ENCODE measurements at regions not wholly inside any gene's neighbourhood (a gene's known extent, or its start where the extent isn't known, plus 50 kb on each side); places are given as distances from the start of the nearest gene placed in this dataset.

DNA sequence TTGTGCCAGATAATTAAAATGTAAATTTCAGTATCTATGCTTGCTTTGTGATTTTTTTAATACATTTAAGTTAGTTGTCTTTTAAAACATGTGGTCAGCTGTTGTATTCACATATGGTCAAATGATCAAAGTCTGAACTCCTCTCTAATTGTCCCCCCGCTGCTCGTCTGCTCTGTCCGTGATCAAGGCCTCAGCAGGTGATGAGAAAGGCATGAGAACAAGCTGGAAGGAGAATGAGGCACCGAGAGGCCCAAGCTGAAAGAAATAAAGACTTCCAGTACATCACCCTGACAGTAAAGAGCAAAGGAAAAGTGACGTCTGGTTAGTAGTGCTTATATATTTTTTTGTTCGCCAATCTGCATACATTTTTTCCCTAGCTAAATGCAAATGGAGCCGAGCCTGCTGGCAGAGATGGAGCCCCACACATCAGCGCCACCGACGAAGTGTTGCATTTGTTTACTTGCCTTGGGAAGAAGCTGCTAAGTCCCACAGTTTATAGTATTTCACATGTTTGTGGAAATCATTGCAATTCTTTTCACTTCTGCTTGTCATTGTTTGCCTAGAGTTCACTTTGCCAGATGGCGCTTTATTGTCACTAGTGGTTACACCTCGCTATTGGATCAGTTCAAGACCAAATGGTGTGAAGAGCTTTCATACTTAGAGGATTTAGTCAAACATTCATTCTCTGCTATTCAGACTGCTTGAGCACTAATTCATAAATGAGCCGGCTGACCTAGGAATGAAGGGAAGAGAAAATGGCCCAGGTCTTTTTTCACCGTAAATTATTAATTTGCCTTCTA lies 181.5 kb downstream of the ZIC3 start:
- Histone ChIP-seq H3K4me3 (no peak overlapping the region), H3K27ac (no peak overlapping the region), H3K9me3 (no peaks in the 10 kb centered on the region), H3K4me2 (no peak overlapping the region), H3K4me1 (no peaks in the 10 kb centered on the region)
- no peak for TF ChIP-seq RFX5 (IDR thresholded peaks at IDR 0.05)
- TF ChIP-seq ZC3H11A (IDR thresholded peaks at IDR 0.05) = no peak
- TF ChIP-seq BHLHE40 (IDR thresholded peaks at IDR 0.05; ENCODE audit: low read depth, low read length) = no peak
- TF ChIP-seq GATA3 (IDR thresholded peaks at IDR 0.05; ENCODE audit: borderline replicate concordance) = no peak
- no peak for TF ChIP-seq ESRRA (IDR thresholded peaks at IDR 0.05; ENCODE audit: borderline replicate concordance, low read length)
- no peak for TF ChIP-seq FOXS1 (CRISPR knock-in tag; IDR thresholded peaks at IDR 0.05)
- TF ChIP-seq CBX8 (IDR thresholded peaks at IDR 0.05) = no peak
- no peak for TF ChIP-seq HDAC2 (IDR thresholded peaks at IDR 0.05)
- TF ChIP-seq, protein P1, sequence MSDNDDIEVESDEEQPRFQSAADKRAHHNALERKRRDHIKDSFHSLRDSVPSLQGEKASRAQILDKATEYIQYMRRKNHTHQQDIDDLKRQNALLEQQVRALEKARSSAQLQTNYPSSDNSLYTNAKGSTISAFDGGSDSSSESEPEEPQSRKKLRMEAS (IDR thresholded peaks at IDR 0.05) = no peak
- no peak for FAIRE-seq
- DNase-seq (ENCODE audit: low read depth in 1 of 2, low spot score in 1 of 2) = no peak
- 33% methylated on average over 14 of the region's 14 CpGs for WGBS (ENCODE audit: missing lambda C conversion rate)
- no peak for ATAC-seq
- ChIA-PET CTCF (no interaction called here), POLR2A (no interaction called here)

DNA sequence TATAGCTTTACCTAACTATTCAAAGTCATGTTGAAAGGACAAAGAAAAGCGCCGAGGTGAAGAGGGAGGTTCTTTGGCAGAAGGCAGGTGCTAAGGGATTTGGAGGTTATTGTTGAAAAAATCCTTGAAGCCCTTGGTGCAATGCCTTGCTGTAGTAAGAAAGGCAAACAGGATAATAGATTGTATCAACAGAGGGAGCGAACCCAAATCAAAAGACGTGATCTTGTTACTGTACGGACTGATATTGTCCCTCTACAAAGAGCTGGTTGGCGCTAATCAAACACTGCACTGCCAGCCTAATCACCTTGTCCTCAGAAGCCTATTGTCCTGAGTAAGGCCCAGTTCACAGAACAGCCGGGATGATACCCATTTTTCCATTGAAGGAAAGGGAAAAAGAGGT lies 182.9 kb downstream of the ZIC3 start:
- POLR2A ChIA-PET = no interaction called here
- H3K4me1 ChIP-seq = no peaks in the 10 kb centered on the region
- DNase-seq (ENCODE audit: low read depth in 1 of 2, low spot score in 1 of 2) (no peak), FAIRE-seq (no peak), ATAC-seq (no peak)
- no peak overlapping the region for H3K4me3 ChIP-seq
- no peak for TF ChIP-seq EHMT2 (IDR thresholded peaks at IDR 0.05; ENCODE audit: low read depth)
- TF ChIP-seq, protein P2, sequence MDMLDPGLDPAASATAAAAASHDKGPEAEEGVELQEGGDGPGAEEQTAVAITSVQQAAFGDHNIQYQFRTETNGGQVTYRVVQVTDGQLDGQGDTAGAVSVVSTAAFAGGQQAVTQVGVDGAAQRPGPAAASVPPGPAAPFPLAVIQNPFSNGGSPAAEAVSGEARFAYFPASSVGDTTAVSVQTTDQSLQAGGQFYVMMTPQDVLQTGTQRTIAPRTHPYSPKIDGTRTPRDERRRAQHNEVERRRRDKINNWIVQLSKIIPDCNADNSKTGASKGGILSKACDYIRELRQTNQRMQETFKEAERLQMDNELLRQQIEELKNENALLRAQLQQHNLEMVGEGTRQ (IDR thresholded peaks at IDR 0.05) = no peak
- TF ChIP-seq, protein P3, sequence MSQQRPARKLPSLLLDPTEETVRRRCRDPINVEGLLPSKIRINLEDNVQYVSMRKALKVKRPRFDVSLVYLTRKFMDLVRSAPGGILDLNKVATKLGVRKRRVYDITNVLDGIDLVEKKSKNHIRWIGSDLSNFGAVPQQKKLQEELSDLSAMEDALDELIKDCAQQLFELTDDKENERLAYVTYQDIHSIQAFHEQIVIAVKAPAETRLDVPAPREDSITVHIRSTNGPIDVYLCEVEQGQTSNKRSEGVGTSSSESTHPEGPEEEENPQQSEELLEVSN (IDR thresholded peaks at IDR 0.05; ENCODE audit: borderline replicate concordance, low read depth) = no peak
- TF ChIP-seq, protein P4, sequence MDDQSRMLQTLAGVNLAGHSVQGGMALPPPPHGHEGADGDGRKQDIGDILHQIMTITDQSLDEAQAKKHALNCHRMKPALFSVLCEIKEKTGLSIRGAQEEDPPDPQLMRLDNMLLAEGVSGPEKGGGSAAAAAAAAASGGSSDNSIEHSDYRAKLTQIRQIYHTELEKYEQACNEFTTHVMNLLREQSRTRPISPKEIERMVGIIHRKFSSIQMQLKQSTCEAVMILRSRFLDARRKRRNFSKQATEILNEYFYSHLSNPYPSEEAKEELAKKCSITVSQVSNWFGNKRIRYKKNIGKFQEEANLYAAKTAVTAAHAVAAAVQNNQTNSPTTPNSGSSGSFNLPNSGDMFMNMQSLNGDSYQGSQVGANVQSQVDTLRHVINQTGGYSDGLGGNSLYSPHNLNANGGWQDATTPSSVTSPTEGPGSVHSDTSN (IDR thresholded peaks at IDR 0.05) = no peak
- no peak for TF ChIP-seq KDM1A (IDR thresholded peaks at IDR 0.05; ENCODE audit: low read depth)
- no peak for TF ChIP-seq ZC3H11A (IDR thresholded peaks at IDR 0.05)
- TF ChIP-seq NPAS2 (CRISPR knock-in tag; IDR thresholded peaks at IDR 0.05; ENCODE audit: borderline replicate concordance) = no peak
- TF ChIP-seq MYC (IDR thresholded peaks at IDR 0.05; ENCODE audit: borderline replicate concordance, low read length) = no peak
- no peak for TF ChIP-seq FOSL2 (IDR thresholded peaks at IDR 0.05)
- no peak for TF ChIP-seq FOSL2 (CRISPR knock-in tag; IDR thresholded peaks at IDR 0.05)
- TF ChIP-seq NR3C1 (IDR thresholded peaks at IDR 0.05) = no peak
- no peak for TF ChIP-seq HOXB13 (CRISPR knock-in tag; IDR thresholded peaks at IDR 0.05; ENCODE audit: low read depth)
- TF ChIP-seq TFCP2L1 (CRISPR knock-in tag; IDR thresholded peaks at IDR 0.05) = no peak
- no peak for TF ChIP-seq CHD2 (IDR thresholded peaks at IDR 0.05; ENCODE audit: low read length, partially characterized antibody)
- no peak for TF ChIP-seq JUNB (IDR thresholded peaks at IDR 0.05)
- no peak for TF ChIP-seq NFE2L2 (conservative IDR thresholded peaks at IDR 0.05; ENCODE audit: low read length)
- TF ChIP-seq EHF (CRISPR knock-in tag; IDR thresholded peaks at IDR 0.05) = no peak
- TF ChIP-seq, protein P5, sequence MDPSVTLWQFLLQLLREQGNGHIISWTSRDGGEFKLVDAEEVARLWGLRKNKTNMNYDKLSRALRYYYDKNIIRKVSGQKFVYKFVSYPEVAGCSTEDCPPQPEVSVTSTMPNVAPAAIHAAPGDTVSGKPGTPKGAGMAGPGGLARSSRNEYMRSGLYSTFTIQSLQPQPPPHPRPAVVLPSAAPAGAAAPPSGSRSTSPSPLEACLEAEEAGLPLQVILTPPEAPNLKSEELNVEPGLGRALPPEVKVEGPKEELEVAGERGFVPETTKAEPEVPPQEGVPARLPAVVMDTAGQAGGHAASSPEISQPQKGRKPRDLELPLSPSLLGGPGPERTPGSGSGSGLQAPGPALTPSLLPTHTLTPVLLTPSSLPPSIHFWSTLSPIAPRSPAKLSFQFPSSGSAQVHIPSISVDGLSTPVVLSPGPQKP (IDR thresholded peaks at IDR 0.05; ENCODE audit: low read depth, low read length) = no peak
- WGBS (ENCODE audit: missing lambda C conversion rate) = 9% methylated on average over 7 of the region's 7 CpGs
- H3K4me2 ChIP-seq = no peak overlapping the region
- H3K27ac ChIP-seq = no peak overlapping the region
- CTCF ChIA-PET = interaction anchor here (0.6 kb wide), 1 partner anchor 53 kb away, joined by 3 read pairs; no protein-coding TSS in a partner anchor
- H3K9me3 ChIP-seq = no peaks in the 10 kb centered on the region

Data from A549 (cell line).